CD14-positive monocyte (primary cell): ENCODE measurements at regions not wholly inside any gene's neighbourhood (a gene's known extent, or its start where the extent isn't known, plus 50 kb on each side); places are given as distances from the start of the nearest gene placed in this dataset.
A peak's percentile ranks its signal among the peaks of the same experiment; 100 is the strongest.

ENCODE experiments used
- DNase-seq, 3 donors: peaks; one replicate each; pipeline ENCODE4 v3.0.0-alpha.2; 2011 to 2022
- H2AFZ ChIP-seq: 2 replicates; pipeline ENCODE4 v1.6.0; 2012; ENCODE audit warnings: mild to moderate bottlenecking, low read depth, low read length, inconsistent platforms; ENCODE audit not compliant: insufficient read depth, poor library complexity, severe bottlenecking
- H3K27ac ChIP-seq, 2 donors: 1 replicate in 1 of 2; 2 replicates in 1 of 2; pipeline ENCODE4 v1.5.1; 2012 to 2013; ENCODE audit warnings: low read length in 2 of 2, control low read depth in 1 of 2, inconsistent platforms in 1 of 2, low read depth in 1 of 2, mild to moderate bottlenecking in 1 of 2
- H3K27me3 ChIP-seq, 2 donors: one replicate each; pipeline versions ENCODE4 v1.6.0 to v1.6.1; 2011 to 2013; ENCODE audit warnings: low read length in 2 of 2; ENCODE audit not compliant: control insufficient read depth in 2 of 2, insufficient read depth in 2 of 2
- H3K36me3 ChIP-seq, 2 donors: replicated peaks in 1 of 2; 1 replicate in 1 of 2; 2 replicates in 1 of 2; pipeline versions ENCODE4 v1.5.1 to v1.6.1; 2012 to 2013; ENCODE audit warnings: low read length in 2 of 2, control low read depth in 1 of 2, inconsistent platforms in 1 of 2, mild to moderate bottlenecking in 1 of 2; ENCODE audit not compliant: insufficient read depth in 2 of 2, control insufficient read depth in 1 of 2
- H3K4me1 ChIP-seq, 2 donors: 1 replicate in 1 of 2; 2 replicates in 1 of 2; pipeline versions ENCODE4 v1.5.1 to v1.6.1; 2012 to 2013; ENCODE audit warnings: low read length in 2 of 2, control low read depth in 1 of 2, inconsistent platforms in 1 of 2, mild to moderate bottlenecking in 1 of 2, moderate library complexity in 1 of 2; ENCODE audit not compliant: insufficient read depth in 2 of 2, control insufficient read depth in 1 of 2
- H3K4me2 ChIP-seq: replicated peaks from 2 replicates; pipeline ENCODE3; 2012; ENCODE audit warnings: low read length, moderate library complexity, mild to moderate bottlenecking; ENCODE audit not compliant: poor library complexity, severe bottlenecking; ENCODE audit errors: extremely low read depth
- H3K4me3 ChIP-seq, 3 experiments: fragments of 200-600 bp in 1 of 3; sonication (generic) in 1 of 3; replicated peaks in 1 of 3; 1 replicate in 2 of 3; 2 replicates in 1 of 3; pipeline ENCODE4 v1.5.1; 2011 to 2013; ENCODE audit warnings: low read length in 3 of 3, mild to moderate bottlenecking in 3 of 3, control low read depth in 2 of 3, low read depth in 2 of 3, inconsistent platforms in 1 of 3, moderate library complexity in 1 of 3
- H3K79me2 ChIP-seq: 2 replicates; pipeline ENCODE4 v1.6.0; 2012; ENCODE audit warnings: mild to moderate bottlenecking, control low read depth, inconsistent platforms, low read length, moderate library complexity; ENCODE audit not compliant: insufficient read depth
- H3K9ac ChIP-seq: 2 replicates; pipeline ENCODE4 v1.6.0; 2017; ENCODE audit warnings: low read length, mild to moderate bottlenecking; ENCODE audit not compliant: insufficient read depth, poor library complexity, severe bottlenecking
- H3K9me3 ChIP-seq, 2 donors: replicated peaks in 1 of 2; 1 replicate in 1 of 2; 2 replicates in 1 of 2; pipeline versions ENCODE4 v1.5.1 to v1.6.1; 2012 to 2013; ENCODE audit warnings: low read length in 2 of 2, control low read depth in 1 of 2; ENCODE audit not compliant: control insufficient read depth in 1 of 2, insufficient read depth in 1 of 2
- H4K20me1 ChIP-seq: 2 replicates; pipeline ENCODE4 v1.6.0; 2012; ENCODE audit warnings: mild to moderate bottlenecking, low read length, control low read depth, moderate library complexity; ENCODE audit not compliant: insufficient read depth
- H3K27ac Mint-ChIP-seq, 7 donors: one replicate each; pipeline ENCODE4 v1.8.0; 2020; ENCODE audit warnings: mild to moderate bottlenecking in 7 of 7, mixed read lengths in 7 of 7, moderate library complexity in 6 of 7, inconsistent platforms in 2 of 7
- H3K27me3 Mint-ChIP-seq, 3 donors: one replicate each; pipeline ENCODE4 v1.8.0; 2021 to 2022; ENCODE audit warnings: low read depth in 3 of 3, mild to moderate bottlenecking in 3 of 3, mixed read lengths in 3 of 3, moderate library complexity in 3 of 3, inconsistent platforms in 1 of 3
- H3K36me3 Mint-ChIP-seq, 2 donors: one replicate each; pipeline ENCODE4 v1.8.0; 2020; ENCODE audit warnings: mixed read lengths in 2 of 2, inconsistent platforms in 1 of 2, mild to moderate bottlenecking in 1 of 2
- H3K4me1 Mint-ChIP-seq: one replicate; pipeline ENCODE4 v1.8.0; 2020; ENCODE audit warnings: mild to moderate bottlenecking, mixed read lengths
- H3K4me3 Mint-ChIP-seq, 2 donors: one replicate each; pipeline ENCODE4 v1.8.0; 2020; ENCODE audit warnings: mild to moderate bottlenecking in 2 of 2, mixed read lengths in 2 of 2, moderate library complexity in 1 of 2
- H3K9me3 Mint-ChIP-seq, 7 donors: one replicate each; pipeline ENCODE4 v1.8.0; 2020 to 2022; ENCODE audit warnings: mixed read lengths in 7 of 7, mild to moderate bottlenecking in 6 of 7, moderate library complexity in 6 of 7, inconsistent platforms in 2 of 7
- WGBS: methylation state at CpG from one replicate; pipeline ENCODE4 v1.1.5; 2013; ENCODE audit warnings: missing lambda C conversion rate; ENCODE audit not compliant: insufficient coverage; 5-methylcytosine and 5-hydroxymethylcytosine counted together
- intact Hi-C, 2 donors: fragments of 100-400 bp; cut with micrococcal nuclease; formaldehyde crosslinking; loops; one replicate each; pipeline versions ENCODE4 v1.15.0 to v1.15.1; 2023
- TF ChIP-seq, protein P1 (sequence below): fragments of 200-600 bp; IDR thresholded peaks from one replicate; pipeline ENCODE4 v1.8.0; 2022; ENCODE audit warnings: antibody characterized with exemption, mild to moderate bottlenecking

DNA sequence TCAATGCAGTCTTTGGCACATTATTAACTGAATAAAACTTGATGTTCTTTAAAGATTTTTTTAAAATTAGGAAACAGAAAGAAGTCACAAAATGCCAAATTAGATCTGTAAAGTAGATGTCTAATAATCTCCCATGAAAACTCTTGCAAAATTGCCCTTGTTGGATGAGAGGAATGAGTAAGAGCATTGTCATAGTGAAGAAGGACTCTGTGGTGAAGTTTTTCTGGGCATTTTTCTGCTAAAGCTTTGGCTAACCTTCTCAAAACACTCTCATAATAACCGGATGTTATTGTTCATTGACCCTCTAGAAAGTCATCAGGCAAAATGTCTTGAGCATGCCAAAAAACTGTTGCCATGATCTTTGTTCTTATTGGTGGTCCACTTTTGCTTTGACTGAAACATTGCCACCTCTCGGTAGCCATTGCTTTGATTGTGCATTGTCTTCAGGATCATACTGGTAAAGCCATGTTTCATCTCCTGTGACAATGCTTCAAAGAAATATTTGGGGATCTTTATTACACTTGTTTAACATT is 549.3 kb downstream of the LIG4 start:
- no peak overlapping the region for H3K4me3 ChIP-seq
- Mint-ChIP-seq H3K27me3 (peaks cover 0 to 3% (median 0%) of the 10 kb centered on the region in 3 donors), H3K36me3 (no peaks in the 10 kb centered on the region), H3K27ac (no peak overlapping the region), H3K4me3 (no peak overlapping the region), H3K4me1 (no peaks in the 10 kb centered on the region), H3K9me3 (peaks cover 0 to 3% (median 0%) of the 10 kb centered on the region in 7 donors)
- no peaks in the 10 kb centered on the region for H3K79me2 ChIP-seq
- WGBS: 82% methylated on average over 2 of the region's 2 CpGs
- no peak overlapping the region for H3K4me2 ChIP-seq
- no peak overlapping the region for H3K27ac ChIP-seq
- TF ChIP-seq, protein P1, sequence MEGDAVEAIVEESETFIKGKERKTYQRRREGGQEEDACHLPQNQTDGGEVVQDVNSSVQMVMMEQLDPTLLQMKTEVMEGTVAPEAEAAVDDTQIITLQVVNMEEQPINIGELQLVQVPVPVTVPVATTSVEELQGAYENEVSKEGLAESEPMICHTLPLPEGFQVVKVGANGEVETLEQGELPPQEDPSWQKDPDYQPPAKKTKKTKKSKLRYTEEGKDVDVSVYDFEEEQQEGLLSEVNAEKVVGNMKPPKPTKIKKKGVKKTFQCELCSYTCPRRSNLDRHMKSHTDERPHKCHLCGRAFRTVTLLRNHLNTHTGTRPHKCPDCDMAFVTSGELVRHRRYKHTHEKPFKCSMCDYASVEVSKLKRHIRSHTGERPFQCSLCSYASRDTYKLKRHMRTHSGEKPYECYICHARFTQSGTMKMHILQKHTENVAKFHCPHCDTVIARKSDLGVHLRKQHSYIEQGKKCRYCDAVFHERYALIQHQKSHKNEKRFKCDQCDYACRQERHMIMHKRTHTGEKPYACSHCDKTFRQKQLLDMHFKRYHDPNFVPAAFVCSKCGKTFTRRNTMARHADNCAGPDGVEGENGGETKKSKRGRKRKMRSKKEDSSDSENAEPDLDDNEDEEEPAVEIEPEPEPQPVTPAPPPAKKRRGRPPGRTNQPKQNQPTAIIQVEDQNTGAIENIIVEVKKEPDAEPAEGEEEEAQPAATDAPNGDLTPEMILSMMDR: no peak
- intact Hi-C loops: no loop called here
- H2AFZ ChIP-seq: no peak overlapping the region
- no peaks in the 10 kb centered on the region for H3K27me3 ChIP-seq
- no peaks in the 10 kb centered on the region for H3K36me3 ChIP-seq
- H4K20me1 ChIP-seq: no peaks in the 10 kb centered on the region
- no peaks in the 10 kb centered on the region for H3K4me1 ChIP-seq
- no peak overlapping the region for H3K9ac ChIP-seq
- no peak for DNase-seq
- no peaks in the 10 kb centered on the region for H3K9me3 ChIP-seq

DNA sequence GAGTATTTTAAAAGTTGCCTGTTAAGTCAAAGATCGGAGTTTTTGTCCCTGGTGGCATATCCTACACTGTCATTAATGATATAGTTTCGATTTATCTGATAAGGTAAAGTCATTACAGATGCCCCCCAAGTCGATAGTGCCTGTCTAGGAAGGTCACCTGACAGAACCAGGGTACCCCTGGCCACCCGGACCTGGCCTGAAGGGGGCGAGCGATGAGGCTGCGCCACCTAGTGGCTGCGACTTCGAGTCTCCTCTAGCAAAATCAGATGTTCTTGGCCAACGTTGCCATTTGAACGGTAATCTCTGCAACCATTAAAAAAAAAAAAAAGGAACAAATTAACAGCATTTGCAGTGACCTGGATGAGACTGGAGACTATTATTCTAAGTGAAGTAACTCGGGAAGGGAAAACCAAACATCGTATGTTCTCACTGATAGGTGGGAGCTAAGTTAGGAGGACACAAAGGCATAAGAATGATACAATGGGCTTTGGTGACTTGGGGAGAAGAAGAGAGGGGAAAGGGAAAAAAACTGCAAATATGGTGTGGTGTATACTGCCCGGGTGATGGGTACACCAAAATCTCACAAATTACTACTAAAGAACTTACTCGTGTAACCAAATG is 565.1 kb downstream of the LIG4 start:
- DNase-seq: no peak
- no peak overlapping the region for H3K4me3 Mint-ChIP-seq
- no peaks in the 10 kb centered on the region for H3K9me3 Mint-ChIP-seq

More for the DNA sequence above, 565.1 kb downstream of the LIG4 start:
- Histone ChIP-seq H3K27ac (no peak overlapping the region), H2AFZ (no peak overlapping the region), H4K20me1 (no peaks in the 10 kb centered on the region), H3K9ac (no peak overlapping the region), H3K79me2 (no peaks in the 10 kb centered on the region), H3K27me3 (no peaks in the 10 kb centered on the region), H3K9me3 (no peaks in the 10 kb centered on the region), H3K4me2 (no peak overlapping the region), H3K4me1 (no peaks in the 10 kb centered on the region), H3K4me3 (no peak overlapping the region), H3K36me3 (no peaks in the 10 kb centered on the region)
- Mint-ChIP-seq H3K27me3 (no peaks in the 10 kb centered on the region), H3K27ac (no peak overlapping the region), H3K4me1 (no peaks in the 10 kb centered on the region), H3K36me3 (no peaks in the 10 kb centered on the region)
- TF ChIP-seq, protein P1: peak; percentile 70
- intact Hi-C loops: no loop called here
- 19% methylated on average over 7 of the region's 15 CpGs for WGBS
